Urinary bladder (tissue), 3 donors: ENCODE measurements at regions not wholly inside any gene's neighbourhood (a gene's known extent, or its start where the extent isn't known, plus 50 kb on each side); places are given as distances from the start of the nearest gene placed in this dataset.

Experiments used
- DNase-seq: peaks from one replicate; pipeline ENCODE4 v3.0.0-alpha.2; 2015; ENCODE audit errors: extremely low spot score
- H3K27ac ChIP-seq: one replicate; pipeline ENCODE4 v1.5.1; 2013; ENCODE audit warnings: low read depth, mild to moderate bottlenecking, moderate library complexity
- H3K36me3 ChIP-seq: one replicate; pipeline ENCODE4 v1.6.1; 2013; ENCODE audit warnings: mild to moderate bottlenecking, moderate library complexity; ENCODE audit not compliant: insufficient read depth
- H3K4me1 ChIP-seq: one replicate; pipeline ENCODE4 v1.6.1; 2013; ENCODE audit warnings: mild to moderate bottlenecking, moderate library complexity; ENCODE audit not compliant: insufficient read depth
- H3K4me3 ChIP-seq: one replicate; pipeline ENCODE4 v1.5.1; 2013; ENCODE audit warnings: low read depth, low read length
- WGBS: extraction: QIAGEN DNeasy Blood & Tissue Kit; methylation state at CpG from one replicate; pipeline ENCODE4 v1.1.7; 2013; 5-methylcytosine and 5-hydroxymethylcytosine counted together
- donor health status: healthy with polysubstance abuse.
- donor health status: healthy.

GRCh38 chr21:16473988-16474387 lies 744.2 kb downstream of the USP25 start:
- no peak for DNase-seq
- WGBS: 50% methylated on average over 2 of the region's 2 CpGs
- Histone ChIP-seq H3K36me3 (no peaks in the 10 kb centered on the region), H3K27ac (no peak overlapping the region), H3K4me3 (no peak overlapping the region), H3K4me1 (no peaks in the 10 kb centered on the region)

- no peaks in the 10 kb centered on the region for H3K36me3 ChIP-seq
- WGBS: 30% methylated on average over 2 of the region's 2 CpGs
- no peak for DNase-seq
- no peak overlapping the region for H3K4me3 ChIP-seq
- H3K4me1 ChIP-seq: no peaks in the 10 kb centered on the region
- H3K27ac ChIP-seq: no peak overlapping the region
Measured at GRCh38 chr21:16476056-16476825, 746.5 kb downstream of the USP25 start.

- Histone ChIP-seq H3K36me3 (no peaks in the 10 kb centered on the region), H3K4me3 (no peak overlapping the region), H3K4me1 (no peaks in the 10 kb centered on the region), H3K27ac (no peak overlapping the region)
- WGBS: 80% methylated on average over 2 of the region's 2 CpGs
- no peak for DNase-seq
Measured at GRCh38 chr21:16488042-16488441, 758.3 kb downstream of the USP25 start.

GRCh38 chr21:16492356-16492755 lies 762.6 kb downstream of the USP25 start:
- no peaks in the 10 kb centered on the region for H3K4me1 ChIP-seq
- 79% methylated on average over 5 of the region's 5 CpGs for WGBS
- no peak overlapping the region for H3K27ac ChIP-seq
- no peak for DNase-seq
- no peak overlapping the region for H3K4me3 ChIP-seq
- no peaks in the 10 kb centered on the region for H3K36me3 ChIP-seq

- Histone ChIP-seq H3K4me1 (no peaks in the 10 kb centered on the region), H3K36me3 (no peaks in the 10 kb centered on the region), H3K4me3 (no peak overlapping the region), H3K27ac (no peak overlapping the region)
- no peak for DNase-seq
Measured at GRCh38 chr21:16492892-16493291, 763.1 kb downstream of the USP25 start.

- no peaks in the 10 kb centered on the region for H3K36me3 ChIP-seq
- no peak overlapping the region for H3K27ac ChIP-seq
- no peak overlapping the region for H3K4me3 ChIP-seq
- no peak for DNase-seq
- 73% methylated on average over 2 of the region's 2 CpGs for WGBS
- H3K4me1 ChIP-seq: no peaks in the 10 kb centered on the region
Measured at GRCh38 chr21:16496609-16497008, 766.8 kb downstream of the USP25 start.

GRCh38 chr21:16500271-16500670 lies 770.5 kb downstream of the USP25 start:
- no peak for DNase-seq
- H3K27ac ChIP-seq: no peak overlapping the region
- H3K4me1 ChIP-seq: no peaks in the 10 kb centered on the region
- H3K4me3 ChIP-seq: no peak overlapping the region
- 94% methylated on average over 2 of the region's 2 CpGs for WGBS
- H3K36me3 ChIP-seq: no peaks in the 10 kb centered on the region

GRCh38 chr21:16502273-16502672 lies 772.5 kb downstream of the USP25 start:
- no peak for DNase-seq
- H3K4me3 ChIP-seq: no peak overlapping the region
- no peak overlapping the region for H3K27ac ChIP-seq
- H3K36me3 ChIP-seq: no peaks in the 10 kb centered on the region
- 94% methylated on average over 6 of the region's 6 CpGs for WGBS
- H3K4me1 ChIP-seq: no peaks in the 10 kb centered on the region

- DNase-seq: no peak
- Histone ChIP-seq H3K27ac (no peak overlapping the region), H3K4me1 (no peaks in the 10 kb centered on the region), H3K4me3 (no peak overlapping the region), H3K36me3 (no peaks in the 10 kb centered on the region)
- WGBS: 98% methylated on average over 2 of the region's 2 CpGs
Measured at GRCh38 chr21:16502897-16503296, 773.1 kb downstream of the USP25 start.

GRCh38 chr21:16504281-16504680 lies 774.5 kb downstream of the USP25 start:
- 54% methylated on average over 2 of the region's 2 CpGs for WGBS
- Histone ChIP-seq H3K4me1 (no peaks in the 10 kb centered on the region), H3K27ac (no peak overlapping the region), H3K36me3 (no peaks in the 10 kb centered on the region), H3K4me3 (no peak overlapping the region)
- DNase-seq: no peak

- no peaks in the 10 kb centered on the region for H3K4me1 ChIP-seq
- no peak overlapping the region for H3K4me3 ChIP-seq
- no peaks in the 10 kb centered on the region for H3K36me3 ChIP-seq
- DNase-seq: no peak
- no peak overlapping the region for H3K27ac ChIP-seq
Measured at GRCh38 chr21:16504766-16505165, 775.0 kb downstream of the USP25 start.

GRCh38 chr21:16509476-16509875 lies 779.7 kb downstream of the USP25 start:
- no peak for DNase-seq
- H3K4me1 ChIP-seq: no peaks in the 10 kb centered on the region
- H3K27ac ChIP-seq: no peak overlapping the region
- 65% methylated on average over 3 of the region's 3 CpGs for WGBS
- no peaks in the 10 kb centered on the region for H3K36me3 ChIP-seq
- H3K4me3 ChIP-seq: no peak overlapping the region

- over 99% methylated on average over 2 of the region's 2 CpGs for whole genome bisulfite sequencing
- no peaks in the 10 kb centered on the region for H3K4me1 ChIP-seq
- no peak for DNase-seq
- no peak overlapping the region for H3K4me3 ChIP-seq
- no peak overlapping the region for H3K27ac ChIP-seq
- H3K36me3 ChIP-seq: no peaks in the 10 kb centered on the region
Measured at GRCh38 chr21:16514316-16514715, 784.5 kb downstream of the USP25 start.

GRCh38 chr21:16517383-16517782 lies 787.6 kb downstream of the USP25 start:
- Histone ChIP-seq H3K4me1 (no peaks in the 10 kb centered on the region), H3K27ac (no peak overlapping the region), H3K36me3 (no peaks in the 10 kb centered on the region), H3K4me3 (no peak overlapping the region)
- WGBS: 100% methylated on average over 1 of the region's 1 CpG
- DNase-seq: no peak

GRCh38 chr21:16519036-16519435 lies 789.3 kb downstream of the USP25 start:
- 82% methylated on average over 2 of the region's 2 CpGs for WGBS
- H3K4me1 ChIP-seq: no peaks in the 10 kb centered on the region
- H3K27ac ChIP-seq: no peak overlapping the region
- no peaks in the 10 kb centered on the region for H3K36me3 ChIP-seq
- no peak overlapping the region for H3K4me3 ChIP-seq
- DNase-seq: no peak
